Stimulated activated CD8-positive, alpha-beta memory T cell treated with anti-CD3 and anti-CD28 coated beads, Interleukin-4, amount 100 ng/mL, for 48 hours (primary cell): ENCODE measurements at regions not wholly inside any gene's neighbourhood (a gene's known extent, or its start where the extent isn't known, plus 50 kb on each side); places are given as distances from the start of the nearest gene placed in this dataset.

Experiments
- DNase-seq: peaks from one replicate; pipeline ENCODE4 v3.0.0-alpha.2; 2020

- DNase-seq = peak; percentile 16
Measured at GRCh38 chr2:8307606-8308180, 374.2 kb upstream of the ID2 start.

DNA sequence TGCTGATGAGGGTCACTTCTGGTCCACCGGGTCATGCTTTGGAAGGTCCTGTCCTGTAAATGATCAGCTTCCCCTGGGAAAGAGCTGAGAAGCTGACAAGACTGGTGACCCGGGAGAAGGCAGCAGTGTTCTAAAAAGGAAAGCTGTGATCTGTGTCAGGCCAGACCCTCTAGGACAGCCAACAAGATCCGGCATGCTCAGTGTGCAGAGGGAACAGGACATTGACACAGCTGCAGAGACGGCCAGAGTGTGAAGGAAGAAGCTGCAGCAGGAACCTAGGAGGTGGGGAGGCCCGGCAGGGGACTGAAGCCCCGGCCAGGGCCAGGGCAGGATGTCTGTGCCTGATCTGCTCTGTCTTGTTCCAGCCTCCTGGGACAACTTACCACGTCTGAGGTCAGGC lies 372.7 kb upstream of the ID2 start:
- DNase-seq = peak; percentile 23

DNA sequence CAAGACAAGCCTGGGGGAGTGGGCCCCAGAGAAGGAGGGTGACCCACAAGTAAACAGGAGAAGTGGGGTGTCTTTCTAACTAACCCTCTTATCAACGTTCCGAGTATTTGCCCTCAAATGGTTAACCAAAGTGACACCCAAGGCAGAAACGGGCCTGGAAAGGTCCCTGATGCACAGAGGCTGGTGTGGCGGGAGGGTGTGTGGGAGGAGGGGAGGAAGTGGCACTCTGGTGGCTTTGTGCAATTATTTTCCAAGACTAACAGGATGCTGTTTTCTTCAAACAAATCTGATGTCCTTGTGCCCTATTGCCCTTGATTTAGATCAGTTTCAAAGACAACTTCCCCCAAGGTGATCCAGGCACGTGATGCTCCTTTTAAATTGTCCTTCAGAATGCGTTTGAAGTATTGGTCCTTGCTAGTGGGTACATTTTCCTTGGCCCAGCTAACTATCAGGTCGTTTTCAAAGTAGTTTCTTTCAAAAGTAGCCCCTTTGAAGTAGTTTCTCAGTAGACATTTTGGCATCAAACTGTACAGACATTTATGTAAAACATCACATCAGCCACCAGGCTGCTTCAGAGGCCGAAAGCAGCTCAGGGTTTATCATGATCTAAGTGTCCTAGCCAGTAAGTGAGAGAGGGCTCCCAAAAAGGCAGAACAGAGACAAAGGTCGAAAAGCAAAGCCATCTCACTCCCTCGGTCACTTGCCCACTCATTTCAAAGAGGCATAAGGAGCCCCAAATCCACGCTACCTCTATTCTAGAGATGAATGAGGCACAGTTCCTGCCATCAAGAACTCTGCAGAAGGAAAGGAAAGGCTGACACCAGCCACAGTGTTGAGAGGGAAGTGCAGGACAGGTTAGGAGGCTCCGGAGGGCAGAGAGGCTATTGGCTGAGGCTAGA lies 371.1 kb upstream of the ID2 start:
- peak; percentile 72 for DNase-seq

DNA sequence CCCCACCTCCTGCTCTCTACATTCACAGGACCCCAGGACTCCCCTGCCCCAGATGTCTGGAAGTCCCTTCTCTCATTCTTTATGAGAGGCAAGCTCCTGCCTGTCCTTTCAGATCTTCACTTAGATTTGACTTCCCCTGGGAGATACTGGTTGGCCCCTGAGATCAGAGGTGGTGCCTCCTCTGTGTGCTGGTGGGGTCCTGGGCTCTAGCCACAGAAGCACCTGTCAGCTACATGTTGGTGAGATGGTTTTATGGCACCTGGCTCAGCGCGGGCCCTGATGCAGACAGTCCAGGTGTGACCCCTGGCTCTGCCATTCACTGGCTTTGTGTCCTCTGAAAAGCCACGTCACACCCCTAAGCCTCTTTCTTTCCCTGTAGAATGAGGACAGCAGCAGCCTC lies 369.6 kb upstream of the ID2 start:
- peak; percentile 19 for DNase-seq

DNA sequence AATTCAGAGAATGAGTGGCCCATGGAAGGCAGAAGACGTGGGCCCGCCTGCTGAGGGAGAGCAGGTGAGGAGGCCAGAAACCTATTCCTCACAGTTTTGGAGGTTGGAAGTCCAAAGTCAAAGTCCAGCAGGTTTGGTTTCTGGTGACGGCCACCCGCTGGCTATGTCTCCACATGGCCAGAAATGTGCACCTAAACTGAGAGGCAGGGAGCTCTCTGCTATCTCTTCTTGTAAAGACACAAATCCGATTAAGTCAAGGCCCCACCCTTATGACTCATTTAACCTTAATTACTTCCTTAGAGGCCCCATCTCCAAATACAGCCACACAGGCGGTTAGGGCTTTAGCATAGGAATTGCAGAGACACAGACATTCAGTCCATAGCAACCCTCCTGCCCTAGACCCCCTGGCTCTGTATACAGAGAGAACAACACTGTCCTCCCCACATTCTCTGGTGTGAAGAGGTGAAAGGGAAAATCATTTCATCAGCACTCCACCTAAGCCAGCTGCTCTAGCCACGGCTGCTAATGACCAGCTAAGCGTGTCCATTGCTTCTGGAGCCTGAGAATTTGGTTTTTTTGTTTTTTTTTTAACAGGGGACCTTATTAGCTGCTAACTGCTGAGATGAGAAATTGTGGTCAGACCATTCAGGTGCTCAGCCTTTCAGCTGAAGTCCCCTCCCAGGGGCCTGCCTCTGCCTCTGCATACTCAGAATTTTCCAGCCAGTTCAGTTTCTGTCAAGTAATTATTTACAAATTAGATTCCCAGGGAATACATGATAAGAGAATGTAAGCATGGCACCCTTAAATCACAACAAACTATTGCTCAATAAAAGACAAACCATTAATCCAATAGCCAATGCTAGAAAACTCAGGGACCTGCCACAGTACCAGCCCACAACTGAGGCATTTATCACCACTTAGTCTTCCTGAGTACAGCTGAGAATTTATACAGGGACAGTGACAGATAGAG lies 368.7 kb upstream of the ID2 start:
- peak; percentile 23 for DNase-seq

- no peak for DNase-seq
Measured at GRCh38 chr2:8314063-8314462, 367.8 kb upstream of the ID2 start.

GRCh38 chr2:8315531-8316165 lies 366.2 kb upstream of the ID2 start:
- peak; percentile 23 for DNase-seq

DNA sequence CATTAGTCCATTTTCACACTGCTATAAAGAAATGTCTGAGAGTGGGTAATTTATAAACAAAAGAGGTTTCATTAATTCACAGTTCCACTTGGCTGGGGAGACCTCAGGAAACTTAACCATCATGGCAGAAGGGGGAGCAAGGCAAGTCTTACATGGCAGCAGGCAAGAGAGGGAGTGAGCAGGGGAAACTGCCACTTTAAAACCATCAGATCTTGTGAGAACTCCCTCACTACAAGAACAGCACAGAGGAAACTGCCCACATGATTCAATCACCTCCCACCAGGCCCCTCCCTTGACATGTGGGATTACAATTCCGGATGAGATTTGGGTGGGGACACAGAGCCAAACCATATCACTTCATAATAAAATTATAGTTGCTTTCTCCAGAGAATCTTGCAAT lies 365.5 kb upstream of the ID2 start:
- DNase-seq = peak; percentile 17

DNA sequence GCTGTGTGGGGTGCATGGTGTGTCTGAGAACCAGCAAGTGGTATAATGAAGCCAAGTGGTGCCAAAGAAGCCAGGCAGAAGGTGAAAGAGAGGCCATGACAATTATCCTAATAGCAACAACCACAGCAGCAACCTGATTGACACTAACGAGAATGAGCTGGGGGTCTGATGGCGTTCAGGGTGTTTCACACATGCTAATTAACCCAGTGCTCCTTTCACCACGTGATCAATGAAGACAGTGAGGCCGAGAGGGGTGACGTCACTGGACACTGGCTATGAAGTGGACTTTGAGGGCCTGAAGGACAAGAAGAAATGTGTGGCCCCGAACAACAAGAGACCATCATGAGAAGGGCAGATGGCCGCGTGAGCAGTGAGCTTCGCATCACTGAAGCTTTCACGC lies 364.4 kb upstream of the ID2 start:
- no peak for DNase-seq

- DNase-seq = no peak
Measured at GRCh38 chr2:8319219-8319618, 362.6 kb upstream of the ID2 start.

DNA sequence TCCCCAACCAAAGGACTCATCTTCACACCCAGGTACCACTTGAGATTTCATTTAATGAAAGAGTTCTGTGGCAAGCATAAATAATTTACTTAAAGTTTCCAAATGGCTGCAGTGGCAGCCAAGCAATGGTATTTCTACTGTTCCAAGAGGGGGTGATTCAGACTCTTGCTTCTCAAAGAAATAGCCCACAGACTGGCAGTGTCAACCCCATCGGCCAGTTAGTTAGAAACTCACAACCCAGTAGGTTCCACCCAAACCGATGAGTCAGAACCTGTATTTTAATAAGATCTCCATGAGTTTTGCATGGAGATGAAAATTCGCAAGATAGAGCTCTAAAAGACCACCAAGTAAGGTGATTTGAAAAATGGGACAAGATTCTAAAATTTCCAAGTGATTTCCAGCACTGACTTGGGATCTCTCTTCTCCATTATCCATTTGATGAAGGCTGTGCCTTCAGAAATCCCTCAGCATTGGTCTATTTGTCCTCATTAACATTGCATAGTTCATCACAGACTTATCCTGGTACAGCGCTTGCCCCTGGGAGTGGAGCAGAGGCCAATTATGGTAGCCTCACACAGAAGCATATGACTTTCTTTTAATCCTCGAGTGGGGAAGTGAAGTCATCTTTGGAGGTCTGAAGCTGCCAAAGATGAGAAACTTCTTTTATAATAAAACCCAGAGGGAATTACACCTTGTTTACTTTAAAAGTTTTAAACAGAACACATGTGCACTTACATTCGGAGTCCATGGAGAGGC lies 361.4 kb upstream of the ID2 start:
- DNase-seq = no peak

GRCh38 chr2:8322634-8323033 lies 359.2 kb upstream of the ID2 start:
- no peak for DNase-seq

DNA sequence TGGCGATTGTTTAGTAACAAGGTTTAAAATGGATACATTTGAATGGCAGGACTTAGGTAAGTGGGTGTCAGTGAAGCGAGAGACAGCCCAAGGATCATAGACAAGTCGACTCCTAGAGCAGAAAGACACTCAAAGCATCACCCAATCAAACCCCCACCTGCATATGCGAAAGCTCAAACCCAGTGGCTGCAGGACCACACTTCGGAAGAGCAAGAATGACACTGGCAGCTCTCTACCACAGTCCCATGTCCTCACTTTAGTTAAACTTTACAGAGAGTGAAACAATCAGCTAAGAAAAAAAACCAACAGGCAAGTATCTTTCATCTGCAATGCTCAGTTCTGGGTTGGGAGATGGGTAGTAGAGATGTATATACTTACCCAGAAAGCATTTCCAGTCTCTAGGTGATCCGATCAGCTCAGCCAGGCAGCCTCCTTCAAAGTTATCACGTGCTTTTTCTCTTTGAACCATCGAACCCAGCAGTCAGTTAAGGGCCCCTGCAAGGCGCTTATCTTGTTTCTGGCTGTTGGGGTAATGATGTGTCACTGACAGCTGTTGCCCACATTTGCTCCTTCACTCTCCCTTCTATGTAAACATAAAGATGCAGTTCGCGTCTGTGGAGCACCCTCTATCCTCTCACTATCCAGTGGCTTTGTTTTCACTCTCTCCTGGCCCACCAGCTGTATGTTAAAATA lies 357.5 kb upstream of the ID2 start:
- no peak for DNase-seq

- DNase-seq = no peak
Measured at GRCh38 chr2:8324901-8325300, 357.0 kb upstream of the ID2 start.

- DNase-seq = no peak
Measured at GRCh38 chr2:8327371-8328100, 354.3 kb upstream of the ID2 start.

DNA sequence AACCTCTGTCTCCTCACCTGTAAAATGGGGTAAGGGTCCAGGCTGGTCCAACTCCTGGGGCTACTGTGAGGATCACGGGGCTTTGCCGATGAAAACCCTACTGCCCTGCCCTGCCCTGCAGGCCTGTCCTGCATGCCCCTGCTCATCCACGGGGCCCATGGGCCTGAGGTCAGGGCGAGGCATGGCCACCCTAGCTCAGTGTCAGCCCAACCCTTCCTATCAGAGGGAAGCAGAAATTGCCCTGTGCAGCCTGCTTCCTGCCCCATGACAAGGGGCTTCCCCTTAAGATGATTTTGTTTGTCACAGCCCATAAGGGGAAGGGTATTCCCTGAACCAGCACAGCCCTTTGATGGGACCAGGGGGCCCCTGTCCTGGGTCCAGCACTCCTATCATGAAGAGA lies 353.6 kb upstream of the ID2 start:
- DNase-seq = no peak

DNA sequence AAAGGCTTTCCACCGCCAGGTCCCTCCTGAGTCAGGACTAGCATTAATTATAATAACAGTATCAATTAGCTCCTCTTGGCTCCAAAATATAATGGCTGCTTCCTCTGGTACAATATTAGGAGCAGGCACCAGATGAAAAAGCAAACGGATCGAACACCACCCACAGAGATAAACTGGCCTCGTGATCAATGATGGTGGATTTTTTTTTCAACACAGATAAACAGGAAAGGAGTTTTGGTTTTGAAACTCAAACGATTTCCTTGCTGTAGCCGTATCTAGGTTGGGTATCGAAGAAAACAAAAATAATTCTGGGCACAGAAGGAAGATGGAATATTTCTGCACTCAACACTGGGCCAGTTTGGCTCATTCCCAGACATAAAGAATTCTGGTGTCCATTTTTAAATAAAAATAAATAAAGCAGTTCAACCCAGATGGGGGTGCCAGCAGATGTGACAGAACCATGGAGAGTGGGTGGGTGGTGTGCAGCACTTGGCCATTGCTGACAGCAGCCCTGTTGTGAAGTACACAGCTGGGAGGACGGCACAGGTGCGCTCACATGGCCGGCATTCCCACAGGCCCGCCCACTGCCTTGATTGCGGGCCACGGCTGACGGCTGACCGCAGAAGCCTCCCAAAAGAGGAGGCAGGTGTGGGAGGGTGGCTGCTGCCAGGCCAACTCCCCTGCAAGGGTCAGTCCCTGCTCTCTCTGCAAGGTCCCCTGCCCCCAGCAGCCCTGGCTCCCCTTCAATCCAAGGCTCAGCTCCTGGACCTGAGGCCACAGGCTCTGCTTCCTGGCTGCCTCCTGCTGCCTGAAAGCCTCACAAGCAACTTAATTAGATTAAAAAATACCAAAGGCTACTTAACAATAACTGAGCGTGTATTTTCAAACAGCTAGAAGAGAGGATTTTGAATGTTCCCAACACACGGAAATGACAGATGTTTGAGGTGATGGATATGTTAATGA lies 351.9 kb upstream of the ID2 start:
- DNase-seq = no peak

GRCh38 chr2:8331068-8331467 lies 350.8 kb upstream of the ID2 start:
- DNase-seq = no peak

GRCh38 chr2:8332646-8333045 lies 349.2 kb upstream of the ID2 start:
- DNase-seq = no peak
